Muscle of back (tissue), 3 donors: ENCODE measurements at regions not wholly inside any gene's neighbourhood (a gene's known extent, or its start where the extent isn't known, plus 50 kb on each side); places are given as distances from the start of the nearest gene placed in this dataset.
A peak's percentile ranks its signal among the peaks of the same experiment; 100 is the strongest.
"Not testable (repeated sequence)": the region's sequence is repeated elsewhere in the genome, so short reads cannot be mapped to it uniquely, and the experiment has no call there.

Source experiments
- DNase-seq, 3 donors: peaks; one replicate each; pipeline versions ENCODE4 v3.0.0 to v3.0.0-alpha.2; 2013

DNA sequence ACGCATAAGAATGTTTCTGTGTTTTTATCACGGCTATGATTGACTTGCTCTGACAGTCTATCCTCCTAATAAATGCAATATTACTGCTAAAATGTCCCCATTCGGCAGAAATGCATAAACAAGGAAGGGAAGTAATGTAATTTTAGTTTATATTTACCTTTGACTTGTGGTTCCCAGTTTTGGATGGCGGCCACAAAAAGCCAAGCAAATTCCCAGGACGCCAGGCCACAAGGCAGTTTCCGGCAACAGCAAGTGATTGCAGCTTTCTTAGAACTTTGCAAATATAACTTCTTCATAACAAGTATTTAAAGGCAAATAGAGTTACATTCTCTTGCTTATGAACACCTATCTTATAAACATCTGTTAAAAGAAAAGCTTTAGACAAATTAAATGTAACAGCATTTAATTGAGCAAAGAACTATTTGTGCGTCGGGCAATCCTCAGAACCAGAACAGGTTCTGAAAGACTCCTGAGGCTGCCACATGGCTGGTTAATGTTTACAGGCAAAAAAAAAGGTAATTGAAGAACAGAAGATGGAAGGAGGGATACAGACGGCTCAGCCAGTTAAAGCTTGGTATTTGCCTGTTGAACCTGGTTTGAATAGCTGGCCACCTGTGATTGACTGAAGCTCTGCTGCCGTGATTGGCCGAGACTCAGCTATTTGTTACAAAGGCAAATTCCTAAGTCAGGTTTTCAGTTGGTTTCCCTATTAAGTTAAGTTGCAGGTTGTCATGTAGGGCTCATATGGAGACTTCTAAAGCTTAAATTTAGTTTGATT is 80.8 kb downstream of the C21orf91 start:
- peak in 1 of 3 donors; percentile 7 for DNase-seq

DNA sequence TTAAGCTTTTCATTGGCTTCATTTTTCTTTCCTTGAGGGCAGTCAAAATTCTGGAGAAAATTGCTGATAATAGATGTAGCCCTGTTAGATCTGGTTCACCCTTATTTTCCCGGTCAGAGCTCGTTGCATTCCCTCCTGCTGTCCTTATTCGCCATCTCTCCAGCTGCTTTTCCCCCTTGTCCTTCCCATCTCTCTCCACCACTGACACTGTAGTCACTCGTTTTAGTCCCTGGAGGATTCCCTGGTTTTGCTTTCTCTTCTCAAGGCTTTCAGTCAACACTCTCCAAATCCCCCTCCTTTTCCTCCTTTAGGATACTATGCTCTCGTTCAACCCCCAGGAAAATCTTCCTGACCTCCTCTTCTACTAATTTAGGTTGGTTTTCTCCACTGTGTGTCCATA is 83.1 kb downstream of the C21orf91 start:
- peak in 1 of 3 donors; percentile 12 for DNase-seq

DNA sequence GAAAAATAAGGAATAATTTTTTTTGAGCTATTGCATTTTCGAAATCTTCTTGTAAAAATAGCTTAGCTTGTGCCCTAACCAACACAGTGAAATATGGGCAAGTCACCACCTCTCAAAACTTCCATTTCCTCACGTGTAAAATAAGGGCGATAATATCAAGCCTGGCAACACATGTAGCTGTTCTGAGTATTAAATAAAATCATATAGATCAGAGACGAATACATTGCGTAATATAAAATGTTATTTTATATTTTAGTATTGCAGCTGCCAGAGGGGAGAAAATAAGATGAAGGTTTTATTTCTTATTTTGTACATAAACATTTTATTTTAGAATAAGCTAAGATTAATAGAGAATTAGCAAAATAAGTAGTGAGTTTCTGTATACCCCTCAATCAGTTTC is 85.9 kb downstream of the C21orf91 start:
- no peak for DNase-seq

DNA sequence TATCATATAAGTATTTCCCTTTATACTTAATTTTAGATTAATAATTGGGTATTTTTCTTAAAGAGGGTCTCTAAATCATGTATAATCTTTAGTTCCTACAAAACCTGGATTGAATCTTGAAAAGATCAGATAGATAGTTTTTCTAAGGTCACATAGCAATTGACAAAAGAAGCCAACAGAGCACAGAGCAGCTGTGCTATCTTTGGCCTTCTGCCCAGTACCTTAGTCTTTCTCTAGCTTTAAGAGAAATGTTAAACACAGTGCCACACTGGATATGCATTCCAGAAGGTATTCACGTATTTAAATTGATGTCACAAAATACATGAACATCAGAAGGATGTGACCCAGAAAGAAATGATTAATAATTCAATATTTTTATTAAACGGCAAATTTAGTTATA is 86.8 kb downstream of the C21orf91 start:
- peak in 2 of 3 donors; percentile 16 to 41 for DNase-seq

DNA sequence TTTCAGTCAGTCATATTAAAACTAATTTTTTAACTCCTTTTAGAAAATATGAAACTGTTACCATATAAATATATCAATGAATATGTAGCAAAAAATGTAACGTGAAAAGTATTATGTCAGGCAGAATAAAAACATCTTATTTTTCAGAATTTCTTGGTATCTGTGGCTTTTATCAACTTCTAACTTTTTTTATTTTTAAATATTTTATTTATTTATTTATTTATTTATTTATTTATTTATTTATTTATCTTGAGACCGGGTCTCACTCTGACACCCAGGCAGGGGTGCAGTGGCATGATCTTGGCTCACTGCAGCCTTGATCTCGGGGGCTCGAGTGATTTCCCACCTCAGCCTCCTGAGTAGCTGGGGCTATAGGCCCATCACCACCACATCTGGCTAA is 87.6 kb downstream of the C21orf91 start:
- no peak for DNase-seq

DNA sequence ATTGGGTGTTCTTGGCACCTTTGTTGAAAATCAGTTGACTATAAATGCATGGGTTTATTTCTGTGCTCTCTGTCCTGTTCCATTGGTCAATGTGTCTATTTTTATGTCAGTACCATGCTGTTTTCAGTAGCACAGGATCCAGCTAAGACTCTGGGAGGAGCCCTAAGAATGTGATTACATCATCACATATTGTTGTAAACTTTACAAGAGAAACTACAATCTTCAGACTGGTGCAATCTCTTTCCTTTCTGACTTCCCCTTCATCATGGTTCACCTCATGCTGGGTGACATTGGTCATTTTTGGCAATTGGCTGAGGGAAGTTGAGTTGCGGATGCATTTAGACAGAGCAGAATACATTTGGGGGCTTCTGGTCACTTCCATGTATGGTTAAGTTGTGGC is 88.4 kb downstream of the C21orf91 start:
- peak in 1 of 3 donors; percentile 19 for DNase-seq

DNA sequence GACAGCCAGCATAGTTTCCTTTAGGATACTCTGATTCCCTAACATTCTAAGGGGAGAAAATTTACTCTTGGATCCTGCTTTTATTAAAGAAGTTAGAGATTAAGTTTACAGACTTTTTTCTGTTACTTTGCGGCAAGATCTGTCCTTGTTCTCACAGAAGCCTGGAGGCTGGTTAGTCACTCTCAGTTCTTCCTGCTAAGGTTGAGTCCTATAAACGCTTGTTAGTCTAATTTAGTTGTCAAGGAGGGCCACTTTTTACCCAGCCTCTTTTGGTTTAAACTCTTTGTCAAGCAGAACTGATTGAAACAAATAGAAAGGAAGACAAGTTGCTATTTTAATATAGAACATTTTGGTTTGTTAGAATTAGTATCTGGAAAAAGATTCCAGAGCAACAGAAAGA is 89.7 kb downstream of the C21orf91 start:
- no peak for DNase-seq

DNA sequence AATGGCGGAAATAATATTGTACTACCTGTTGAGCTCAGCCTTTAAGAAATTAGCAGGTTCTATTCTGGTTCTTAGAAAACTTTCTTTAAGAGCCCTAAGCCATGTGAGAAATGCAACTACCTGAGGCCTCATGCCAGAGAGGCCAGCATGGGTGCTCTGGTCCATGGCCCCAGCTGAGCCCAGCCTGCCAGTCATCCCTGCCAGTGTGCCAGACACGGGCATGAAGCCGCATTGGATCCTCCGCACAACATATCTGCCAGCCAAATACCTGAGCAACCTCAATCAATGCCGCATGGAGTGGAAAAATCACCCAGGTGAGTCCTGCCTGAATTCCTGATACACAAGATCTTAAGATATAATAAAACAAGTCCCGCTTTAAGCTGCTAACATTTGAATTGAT is 91.8 kb downstream of the C21orf91 start:
- no peak for DNase-seq

DNA sequence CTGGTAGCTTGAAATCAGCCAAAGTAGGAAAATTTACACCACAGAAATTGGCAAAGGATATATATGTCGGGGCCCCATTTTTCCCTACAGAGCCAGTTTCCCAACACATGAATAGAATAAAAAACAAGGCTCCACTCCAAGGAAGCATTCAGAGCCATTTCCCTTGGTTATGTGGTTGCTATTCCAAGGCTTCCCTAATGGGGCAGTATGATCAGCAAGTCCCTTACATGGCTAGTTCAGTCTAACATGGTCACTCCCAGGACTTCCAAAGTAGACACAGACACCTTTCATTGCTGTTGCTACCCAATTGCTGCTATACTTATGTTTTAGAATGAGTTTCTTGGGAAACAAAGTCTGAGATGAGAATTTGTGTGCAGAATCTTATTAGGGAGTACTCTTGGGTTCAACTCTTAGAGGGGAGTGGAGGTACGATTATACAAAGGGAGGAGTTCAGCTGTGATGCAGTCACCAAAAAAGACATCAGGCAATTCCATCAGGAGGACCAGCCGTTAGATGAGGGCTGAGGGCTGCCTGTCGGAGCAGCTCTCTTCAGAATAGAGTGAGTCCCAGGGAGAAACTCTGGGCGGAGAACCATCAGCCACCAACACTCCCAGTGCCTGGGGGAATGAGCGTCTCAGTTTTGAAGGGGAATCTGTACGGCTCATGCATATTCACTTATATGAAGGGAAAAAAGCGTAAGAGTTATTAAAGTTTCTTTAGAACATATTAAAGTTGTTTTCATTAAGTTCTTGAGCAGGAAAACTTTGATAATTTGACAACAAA is 92.9 kb downstream of the C21orf91 start:
- DNase-seq = peak in 1 of 3 donors; percentile 7

DNA sequence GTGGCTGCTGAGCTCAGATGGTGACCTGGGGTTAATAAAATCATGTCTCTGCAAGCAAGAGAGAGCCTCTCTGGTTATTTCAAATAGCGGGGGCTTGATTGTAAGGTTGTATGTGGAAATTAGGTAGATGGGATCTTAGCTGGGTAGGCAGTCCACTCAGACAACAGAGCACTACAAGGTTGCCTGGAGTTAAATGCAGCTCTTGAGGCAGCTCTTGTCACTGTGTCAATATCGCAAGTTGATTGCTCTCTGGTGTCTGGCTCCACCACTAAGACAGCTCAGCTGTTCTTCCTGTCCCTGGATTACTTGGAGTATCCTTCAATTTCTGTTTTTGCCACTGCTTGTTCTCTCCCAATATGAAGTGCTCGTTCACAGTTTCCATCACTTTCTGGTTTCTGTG is 93.8 kb downstream of the C21orf91 start:
- peak in 1 of 3 donors; percentile 9 for DNase-seq

DNA sequence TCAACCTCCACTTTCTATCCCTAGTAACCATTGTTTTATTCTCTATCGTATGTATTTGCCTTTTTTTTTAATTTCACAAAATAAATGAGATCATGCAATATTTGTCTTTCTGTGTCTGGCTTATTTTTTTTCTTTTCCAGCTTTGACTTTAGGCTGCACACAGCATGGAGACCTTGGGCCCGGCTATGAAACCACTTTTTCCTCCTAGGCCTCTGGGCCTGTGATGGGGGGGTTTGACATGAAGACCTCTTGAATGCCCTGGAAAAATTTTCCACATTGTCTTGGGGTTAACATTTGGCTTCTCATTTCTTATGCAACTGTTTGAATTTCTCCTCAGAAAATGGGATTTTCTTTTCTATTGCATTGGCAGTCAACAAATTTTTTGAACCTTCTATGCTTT is 100.2 kb upstream of the BTG3 start:
- DNase-seq = no peak

DNA sequence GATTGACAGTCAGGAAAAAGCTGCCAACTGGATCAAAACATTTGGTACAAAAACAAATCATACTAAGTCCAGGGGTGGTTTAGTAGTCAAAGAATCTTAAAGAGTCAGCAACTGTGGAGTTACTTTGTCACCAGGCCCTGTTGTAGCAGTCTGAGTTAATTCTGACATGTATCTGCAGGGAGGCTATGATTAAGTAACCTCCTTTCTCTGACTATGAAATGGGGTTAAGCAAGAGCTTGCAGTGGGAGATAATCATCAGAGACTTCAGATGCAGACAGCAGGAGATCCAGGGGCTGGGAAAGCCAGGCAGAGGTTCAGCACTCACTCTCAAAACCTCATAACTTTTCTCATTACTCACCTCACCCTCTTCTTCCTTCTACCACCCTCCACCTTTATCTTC is 99.2 kb upstream of the BTG3 start:
- DNase-seq = no peak

DNA sequence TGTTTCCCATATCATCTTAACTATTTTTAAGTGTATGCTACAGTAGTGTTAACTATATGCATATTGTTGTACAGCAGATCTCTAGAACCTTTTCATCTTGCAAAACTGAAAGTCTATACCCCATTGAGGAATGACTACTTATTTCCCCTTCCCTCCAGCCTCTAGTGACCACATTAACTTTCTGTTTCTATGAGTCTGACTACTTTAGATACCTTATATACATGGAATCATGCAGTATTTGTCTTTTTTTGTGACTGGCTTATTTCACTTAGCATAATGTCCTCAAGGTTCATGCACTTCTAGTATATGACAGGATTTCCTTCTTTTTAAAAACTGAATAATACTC is 96.5 kb upstream of the BTG3 start:
- no peak for DNase-seq

DNA sequence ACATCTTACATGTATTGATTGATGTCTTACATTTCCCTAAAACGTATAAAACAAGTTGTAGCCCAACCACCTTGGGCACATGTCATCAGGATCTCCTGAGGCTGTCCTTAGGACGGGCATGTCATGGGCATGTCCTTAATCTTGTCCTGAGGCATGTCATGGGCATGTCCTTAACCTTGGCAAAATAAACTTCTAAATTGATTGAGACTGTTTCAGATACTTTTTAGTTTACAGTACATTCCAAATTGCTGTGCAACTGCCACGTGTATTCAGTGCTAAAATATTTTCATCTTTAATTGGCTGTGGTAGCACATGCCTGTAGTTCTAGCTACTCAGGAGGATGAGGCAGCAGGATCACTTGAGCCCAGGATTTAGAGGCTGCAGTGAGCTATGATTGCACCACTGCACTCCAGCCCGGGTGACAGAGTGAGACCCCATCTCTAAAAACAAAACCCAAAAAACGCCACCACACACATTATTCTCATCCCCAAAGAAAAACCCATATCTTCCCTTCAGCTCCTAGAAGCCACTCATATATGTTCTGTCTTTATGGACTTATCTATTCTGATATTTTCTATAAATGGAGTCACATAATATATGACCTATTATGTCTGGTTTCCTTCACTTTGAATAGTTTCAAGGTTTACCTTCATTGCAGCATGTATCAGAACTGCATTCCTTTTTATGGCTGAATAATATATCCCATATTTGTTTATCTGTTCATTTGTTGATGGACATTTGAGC is 96.0 kb upstream of the BTG3 start:
- no peak for DNase-seq

DNA sequence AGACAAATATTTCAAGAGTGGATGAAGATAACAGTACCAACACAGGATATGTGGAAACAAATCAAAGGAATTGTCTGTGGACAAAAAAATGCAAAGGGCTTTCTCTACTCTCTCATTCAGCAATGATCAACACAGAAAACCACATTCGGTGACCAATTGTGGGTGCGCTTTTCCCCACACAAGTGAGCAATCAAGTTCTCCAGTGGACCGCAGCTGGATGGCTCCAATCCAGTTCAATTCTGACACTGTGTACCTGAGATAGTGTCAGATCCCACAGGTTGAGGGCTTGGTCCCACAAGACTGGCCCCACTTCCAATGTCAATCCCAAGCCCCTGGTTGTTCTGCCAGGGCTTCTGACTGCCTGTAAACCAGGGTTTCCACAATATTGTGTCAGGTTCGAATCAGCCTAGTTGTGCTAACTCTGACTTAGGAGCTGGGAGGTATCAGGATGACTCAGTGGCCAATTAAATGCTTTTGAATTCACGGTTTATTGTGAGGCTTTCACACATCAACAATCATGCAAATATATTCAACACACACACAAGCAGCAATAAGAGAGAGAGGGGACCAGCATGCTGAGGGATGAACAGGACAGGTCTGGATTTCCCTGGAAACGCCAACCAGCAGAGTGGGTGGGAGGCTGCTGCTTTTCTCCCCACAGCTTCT is 87.0 kb upstream of the BTG3 start:
- no peak for DNase-seq

DNA sequence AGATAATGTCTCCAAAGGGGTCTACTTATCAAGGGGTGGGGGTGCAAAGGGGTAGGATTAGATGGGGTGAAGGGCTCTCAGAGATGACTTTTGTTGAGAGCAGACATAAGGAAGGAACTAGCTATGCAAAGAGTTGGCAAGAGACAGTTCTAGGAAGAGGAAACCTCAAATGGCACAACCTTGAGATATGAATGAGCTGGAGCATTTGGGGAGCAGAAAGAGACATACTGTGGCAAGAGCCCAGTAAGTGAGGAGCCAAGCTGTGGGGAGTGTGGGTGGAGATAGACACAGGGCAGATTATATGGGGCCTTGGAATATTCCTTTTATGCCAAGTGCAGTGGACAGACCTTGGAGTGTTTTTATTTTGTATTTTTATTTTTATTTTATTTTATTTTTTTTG is 84.8 kb upstream of the BTG3 start:
- DNase-seq = no peak

DNA sequence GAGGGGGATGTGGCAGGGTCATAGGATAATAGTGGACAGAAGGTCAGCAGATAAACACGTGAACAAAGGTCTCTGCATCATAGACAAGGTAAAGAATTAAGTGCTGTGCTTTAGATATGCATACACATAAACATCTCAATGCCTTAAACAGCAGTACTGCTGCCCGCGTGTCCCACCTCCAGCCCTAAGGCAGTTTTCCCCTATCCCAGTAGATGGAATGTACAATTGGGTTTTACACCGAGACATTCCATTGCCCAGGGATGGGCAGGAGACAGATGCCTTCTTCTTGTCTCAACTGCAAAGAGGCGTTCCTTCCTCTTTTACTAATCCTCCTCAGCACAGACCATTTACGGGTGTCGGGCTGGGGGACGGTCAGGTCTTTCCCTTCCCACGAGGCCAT is 81.7 kb upstream of the BTG3 start:
- not testable (repeated sequence) for DNase-seq

DNA sequence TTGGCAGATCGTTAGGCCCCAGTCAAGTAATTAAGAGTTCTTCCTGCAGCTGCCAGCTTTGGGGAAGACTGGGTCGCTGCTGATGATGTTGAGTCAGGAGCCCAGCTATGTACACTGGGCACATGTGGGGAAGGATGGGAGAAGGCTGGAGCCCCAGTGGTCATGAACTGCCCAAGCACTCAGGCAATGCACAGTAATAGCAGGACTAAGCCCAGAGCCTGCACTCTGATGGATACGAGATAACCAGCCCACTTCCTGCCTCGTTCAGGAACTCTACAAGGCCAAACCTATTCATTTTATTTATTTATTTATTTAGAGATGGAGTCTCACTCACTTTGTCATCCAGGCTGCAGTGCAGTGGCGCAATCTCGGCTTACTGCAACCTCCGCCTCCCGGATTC is 81.1 kb upstream of the BTG3 start:
- no peak for DNase-seq

DNA sequence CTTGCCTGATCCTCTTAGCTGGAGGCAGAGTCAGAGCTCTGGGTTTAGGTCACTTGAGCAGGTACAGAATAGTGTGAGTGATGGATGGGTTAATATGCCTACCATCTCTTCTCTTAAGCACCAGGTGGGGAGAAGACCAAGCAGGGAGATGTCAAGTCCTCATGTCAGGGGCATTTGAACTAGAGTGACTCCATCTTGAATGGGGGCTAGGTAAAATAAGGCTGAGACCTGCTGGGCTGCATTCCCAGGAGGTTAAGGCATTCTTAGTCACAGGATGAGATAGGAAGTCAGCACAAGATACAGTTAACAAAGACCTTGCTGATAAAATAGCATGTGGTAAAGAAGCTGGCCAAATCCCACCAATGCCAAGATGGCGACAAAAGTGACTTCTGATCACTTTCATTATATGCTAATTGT is 77.4 kb upstream of the BTG3 start:
- DNase-seq = no peak

DNA sequence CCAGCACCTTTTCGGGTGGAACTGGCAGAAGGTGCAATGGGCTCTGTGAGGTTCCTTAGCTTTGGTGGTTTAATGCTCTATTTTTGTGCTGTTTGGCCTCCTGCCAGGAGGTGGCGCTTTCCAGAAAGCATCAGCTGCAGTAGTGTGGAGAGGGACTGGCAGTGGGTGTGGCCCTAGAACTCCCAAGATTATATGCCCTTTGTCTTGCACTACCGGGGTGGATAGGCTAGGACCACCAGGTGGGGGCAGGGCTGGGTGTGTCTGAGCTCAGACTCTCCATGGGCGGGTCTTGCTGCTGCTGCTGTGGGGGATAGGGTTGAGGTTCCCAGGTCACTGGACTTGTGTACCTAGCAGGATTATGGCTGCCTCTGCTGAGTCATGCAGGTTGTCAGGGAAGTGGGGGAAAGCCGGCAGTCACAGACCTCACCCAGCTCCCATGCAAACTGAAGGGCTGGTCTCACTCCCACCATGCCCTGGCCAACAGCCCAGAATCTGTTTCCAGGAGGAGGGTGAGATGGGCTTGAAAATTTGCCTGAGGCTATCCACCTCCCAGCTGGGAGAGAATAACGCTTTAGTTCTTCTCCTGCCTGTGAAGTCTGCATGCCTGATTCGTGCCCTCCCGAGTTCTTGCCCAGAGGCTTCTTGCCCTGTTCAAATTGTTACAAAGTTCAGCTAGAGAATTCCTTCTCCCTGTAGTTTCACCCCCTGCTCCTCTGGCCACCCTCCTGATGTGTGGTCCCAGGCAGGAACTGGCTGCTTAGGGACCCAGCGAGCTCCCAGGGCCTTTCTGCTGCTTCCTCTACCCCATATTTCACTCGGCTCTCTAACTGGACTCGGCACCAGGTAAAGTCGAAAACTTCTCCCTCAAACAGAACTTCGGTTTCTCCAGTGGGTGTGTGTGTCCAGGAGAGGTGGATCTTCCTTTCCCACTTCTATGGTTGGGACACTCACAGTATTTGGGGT is 76.5 kb upstream of the BTG3 start:
- DNase-seq = peak in 1 of 3 donors; percentile 51

DNA sequence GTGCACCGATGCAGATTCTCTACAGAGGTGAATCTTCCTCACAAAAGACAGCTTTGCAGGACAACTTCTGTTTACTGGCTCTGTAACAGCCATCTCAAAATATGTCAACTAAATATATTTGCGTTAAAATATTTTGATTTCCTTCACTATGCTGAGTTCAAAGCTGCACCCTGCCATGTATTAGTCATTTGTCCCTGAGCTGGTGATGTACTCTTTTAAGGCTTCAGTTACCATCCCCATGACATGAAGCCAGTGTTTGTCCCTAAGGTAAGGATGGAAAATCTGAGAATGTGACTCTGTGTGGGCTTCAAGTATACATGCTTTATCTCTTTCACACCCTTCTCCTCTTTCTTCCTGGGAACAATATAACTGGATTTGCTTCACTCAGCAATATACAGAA is 70.2 kb upstream of the BTG3 start:
- no peak for DNase-seq
